HG02571 (cell line): ENCODE measurements at regions not wholly inside any gene's neighbourhood (a gene's known extent, or its start where the extent isn't known, plus 50 kb on each side); places are given as distances from the start of the nearest gene placed in this dataset.

Experiments
- ATAC-seq: cut with Tn5 transposase; IDR thresholded peaks from one replicate; pipeline ENCODE4 v1.9.1; 2021; ENCODE audit warnings: mild to moderate bottlenecking, moderate library complexity; ENCODE audit not compliant: unreplicated experiment

GRCh38 chr19:28495046-28495445 is 717.9 kb downstream of the UQCRFS1 start:
- no peak for ATAC-seq

- no peak for ATAC-seq
Observed at GRCh38 chr19:28494461-28494860, 718.5 kb downstream of the UQCRFS1 start.

GRCh38 chr19:28493884-28494283 is 719.1 kb downstream of the UQCRFS1 start:
- ATAC-seq = no peak

GRCh38 chr19:28492621-28493020 is 720.3 kb downstream of the UQCRFS1 start:
- ATAC-seq = no peak

GRCh38 chr19:28492201-28492600 is 720.8 kb downstream of the UQCRFS1 start:
- no peak for ATAC-seq

- ATAC-seq = no peak
Observed at GRCh38 chr19:28489776-28490175, 723.2 kb downstream of the UQCRFS1 start.

GRCh38 chr19:28489126-28489660 is 723.8 kb downstream of the UQCRFS1 start:
- ATAC-seq = no peak

- ATAC-seq = no peak
Observed at GRCh38 chr19:28487999-28488398, 725.0 kb downstream of the UQCRFS1 start.

GRCh38 chr19:28486926-28487325 is 726.0 kb downstream of the UQCRFS1 start:
- no peak for ATAC-seq

- ATAC-seq = no peak
Observed at GRCh38 chr19:28486473-28486872, 726.5 kb downstream of the UQCRFS1 start.

- no peak for ATAC-seq
Observed at GRCh38 chr19:28485292-28485691, 727.7 kb downstream of the UQCRFS1 start.

GRCh38 chr19:28483197-28483596 is 729.8 kb downstream of the UQCRFS1 start:
- no peak for ATAC-seq

- no peak for ATAC-seq
Observed at GRCh38 chr19:28482221-28482620, 730.7 kb downstream of the UQCRFS1 start.

GRCh38 chr19:28481674-28482073 is 731.3 kb downstream of the UQCRFS1 start:
- ATAC-seq = no peak

GRCh38 chr19:28475525-28475924 is 737.4 kb downstream of the UQCRFS1 start:
- ATAC-seq = no peak

GRCh38 chr19:28472843-28473242 is 740.1 kb downstream of the UQCRFS1 start:
- no peak for ATAC-seq

GRCh38 chr19:28471731-28472510 is 741.0 kb downstream of the UQCRFS1 start:
- no peak for ATAC-seq

- ATAC-seq = no peak
Observed at GRCh38 chr19:28469544-28469943, 743.4 kb downstream of the UQCRFS1 start.

GRCh38 chr19:28468701-28469459 is 744.1 kb downstream of the UQCRFS1 start:
- no peak for ATAC-seq

- no peak for ATAC-seq
Observed at GRCh38 chr19:28466107-28467045, 746.6 kb downstream of the UQCRFS1 start.
